MCF 10A (cell line): ENCODE measurements at regions not wholly inside any gene's neighbourhood (a gene's known extent, or its start where the extent isn't known, plus 50 kb on each side); places are given as distances from the start of the nearest gene placed in this dataset.

Source experiments
- BruUV-seq: library from RNA; stranded (reverse); fragments of 400-500 nt; replicated peaks from 2 replicates; lab custom pipeline; 2021; lab: Mats Ljungman, UMichigan
- CTCF ChIA-PET: fragments of 300-600 bp; sonication (Branson Sonifier 250); formaldehyde crosslinking; extraction: SDS; loops from one replicate; lab custom pipeline; 2021; ENCODE audit warnings: antibody characterized with exemption, inconsistent platforms; lab: Yijun Ruan, JAX
- POLR2A ChIA-PET: fragments of 300-600, 350-650 bp; sonication (Branson Sonifier 250); formaldehyde crosslinking; extraction: SDS; loops from one replicate; lab custom pipeline; 2020; ENCODE audit warnings: antibody characterized with exemption, inconsistent platforms; lab: Yijun Ruan, JAX
- DNase-seq: peaks from one replicate; pipeline ENCODE4 v3.0.0-alpha.2; 2018; ENCODE audit not compliant: unreplicated experiment
- H3K27ac Mint-ChIP-seq: one replicate; pipeline ENCODE4 v1.8.0; 2022; ENCODE audit warnings: mild to moderate bottlenecking, low read depth, mixed read lengths; ENCODE audit not compliant: unreplicated experiment
- H3K27me3 Mint-ChIP-seq: one replicate; pipeline ENCODE4 v1.8.0; 2022; ENCODE audit warnings: mixed read lengths; ENCODE audit not compliant: insufficient read depth, unreplicated experiment
- H3K36me3 Mint-ChIP-seq: one replicate; pipeline ENCODE4 v1.8.0; 2022; ENCODE audit warnings: mild to moderate bottlenecking, moderate library complexity, mixed read lengths; ENCODE audit not compliant: insufficient read depth, unreplicated experiment
- H3K4me1 Mint-ChIP-seq: one replicate; pipeline ENCODE4 v1.8.0; 2022; ENCODE audit warnings: mixed read lengths; ENCODE audit not compliant: insufficient read depth, unreplicated experiment
- H3K4me3 Mint-ChIP-seq: one replicate; pipeline ENCODE4 v1.8.0; 2022; ENCODE audit warnings: mild to moderate bottlenecking, moderate library complexity, mixed read lengths; ENCODE audit not compliant: unreplicated experiment
- H3K9me3 Mint-ChIP-seq: one replicate; pipeline ENCODE4 v1.8.0; 2022; ENCODE audit warnings: mixed read lengths; ENCODE audit not compliant: unreplicated experiment
- intact Hi-C: fragments of 100-400 bp; cut with micrococcal nuclease; formaldehyde crosslinking; loops from 2 replicates; pipeline ENCODE4 v1.14.1; 2022
- TF ChIP-seq, protein P1 (sequence below): fragments of 200-600 bp; IDR thresholded peaks from one replicate; pipeline ENCODE4 v1.8.0; 2022; ENCODE audit warnings: antibody characterized with exemption, mild to moderate bottlenecking; ENCODE audit not compliant: unreplicated experiment

DNA sequence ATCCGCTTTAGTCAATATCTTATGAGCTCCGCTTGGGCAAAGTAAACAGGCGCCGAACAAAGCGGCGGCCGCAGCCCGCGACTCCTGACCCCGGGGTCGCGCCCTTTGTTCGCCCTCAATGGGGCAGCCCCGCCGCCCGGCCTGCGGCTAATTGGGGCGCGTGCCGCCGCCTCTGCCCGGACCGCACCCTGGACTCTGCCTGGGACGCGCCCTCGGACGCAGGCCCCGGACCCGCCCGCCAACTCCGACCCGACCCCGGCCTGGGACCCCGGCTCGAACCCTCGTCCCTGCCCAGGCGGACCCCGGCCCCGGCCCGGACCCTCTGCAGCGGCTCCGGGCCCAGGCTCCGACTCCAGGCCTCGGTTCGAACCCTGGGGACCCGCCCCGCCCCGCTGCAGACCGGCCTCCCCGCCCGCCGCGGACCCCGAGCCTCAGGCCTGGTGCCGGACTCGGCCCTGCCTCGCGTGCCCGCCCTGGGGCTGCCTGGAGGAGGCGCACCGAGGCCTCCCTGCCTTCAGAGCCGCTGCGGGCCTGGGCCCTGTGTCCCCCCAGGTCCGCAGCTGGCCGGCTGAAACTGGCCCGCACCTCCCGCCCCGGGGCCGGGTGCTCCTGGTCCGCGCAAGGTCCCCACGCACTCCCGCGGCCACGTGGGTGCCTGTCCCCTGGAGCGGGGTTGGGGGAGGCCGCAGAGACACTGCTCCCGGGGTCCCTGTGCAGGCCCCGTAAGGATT lies 84.7 kb upstream of the WNT7B start:
- TF ChIP-seq, protein P1, sequence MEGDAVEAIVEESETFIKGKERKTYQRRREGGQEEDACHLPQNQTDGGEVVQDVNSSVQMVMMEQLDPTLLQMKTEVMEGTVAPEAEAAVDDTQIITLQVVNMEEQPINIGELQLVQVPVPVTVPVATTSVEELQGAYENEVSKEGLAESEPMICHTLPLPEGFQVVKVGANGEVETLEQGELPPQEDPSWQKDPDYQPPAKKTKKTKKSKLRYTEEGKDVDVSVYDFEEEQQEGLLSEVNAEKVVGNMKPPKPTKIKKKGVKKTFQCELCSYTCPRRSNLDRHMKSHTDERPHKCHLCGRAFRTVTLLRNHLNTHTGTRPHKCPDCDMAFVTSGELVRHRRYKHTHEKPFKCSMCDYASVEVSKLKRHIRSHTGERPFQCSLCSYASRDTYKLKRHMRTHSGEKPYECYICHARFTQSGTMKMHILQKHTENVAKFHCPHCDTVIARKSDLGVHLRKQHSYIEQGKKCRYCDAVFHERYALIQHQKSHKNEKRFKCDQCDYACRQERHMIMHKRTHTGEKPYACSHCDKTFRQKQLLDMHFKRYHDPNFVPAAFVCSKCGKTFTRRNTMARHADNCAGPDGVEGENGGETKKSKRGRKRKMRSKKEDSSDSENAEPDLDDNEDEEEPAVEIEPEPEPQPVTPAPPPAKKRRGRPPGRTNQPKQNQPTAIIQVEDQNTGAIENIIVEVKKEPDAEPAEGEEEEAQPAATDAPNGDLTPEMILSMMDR = no peak
- POLR2A ChIA-PET = interaction anchor here (0.8 to 25.5 kb wide), 9 partner anchors 5 to 49 kb away, joined by 4 to 1278 read pairs (median 160); no protein-coding TSS in a partner anchor
- H3K4me3 Mint-ChIP-seq = peak overlapping the region; percentile 65
- intact Hi-C loops = loop anchor here (1.0 kb wide), 1 partner anchor 27 kb away; no protein-coding TSS in a partner anchor
- peaks cover 32% of the 10 kb centered on the region for H3K36me3 Mint-ChIP-seq
- CTCF ChIA-PET = interaction anchor here (0.8 to 3.5 kb wide), 5 partner anchors 12 to 55 kb away, joined by 4 to 16 read pairs (median 4); no protein-coding TSS in a partner anchor
- no peaks in the 10 kb centered on the region for H3K27me3 Mint-ChIP-seq
- no peaks in the 10 kb centered on the region for H3K9me3 Mint-ChIP-seq
- no TSS peak for BruUV-seq
- H3K27ac Mint-ChIP-seq = peak overlapping the region; percentile 100
- DNase-seq = peak; percentile 39
- peaks cover 53% of the 10 kb centered on the region for H3K4me1 Mint-ChIP-seq

DNA sequence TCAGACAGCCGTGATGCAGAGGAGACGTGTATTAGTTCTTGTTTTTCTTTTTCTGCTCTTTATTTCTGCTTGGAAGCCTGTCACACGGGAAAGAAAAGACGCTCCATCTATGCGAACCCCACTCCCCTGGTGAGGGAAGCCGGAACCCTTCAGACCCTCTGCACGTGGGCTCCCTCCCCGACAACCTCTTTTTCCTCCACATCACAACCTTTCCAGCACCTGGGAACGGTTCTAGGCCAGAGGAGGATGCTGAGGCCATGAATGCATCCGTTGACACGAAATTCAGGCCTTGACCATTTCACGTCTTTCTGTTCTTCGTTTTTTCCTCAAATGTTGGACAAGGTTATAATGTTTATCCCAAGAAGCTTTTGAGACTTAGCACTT lies 85.3 kb upstream of the WNT7B start:
- no peaks in the 10 kb centered on the region for H3K27me3 Mint-ChIP-seq
- intact Hi-C loops = no loop called here

DNA sequence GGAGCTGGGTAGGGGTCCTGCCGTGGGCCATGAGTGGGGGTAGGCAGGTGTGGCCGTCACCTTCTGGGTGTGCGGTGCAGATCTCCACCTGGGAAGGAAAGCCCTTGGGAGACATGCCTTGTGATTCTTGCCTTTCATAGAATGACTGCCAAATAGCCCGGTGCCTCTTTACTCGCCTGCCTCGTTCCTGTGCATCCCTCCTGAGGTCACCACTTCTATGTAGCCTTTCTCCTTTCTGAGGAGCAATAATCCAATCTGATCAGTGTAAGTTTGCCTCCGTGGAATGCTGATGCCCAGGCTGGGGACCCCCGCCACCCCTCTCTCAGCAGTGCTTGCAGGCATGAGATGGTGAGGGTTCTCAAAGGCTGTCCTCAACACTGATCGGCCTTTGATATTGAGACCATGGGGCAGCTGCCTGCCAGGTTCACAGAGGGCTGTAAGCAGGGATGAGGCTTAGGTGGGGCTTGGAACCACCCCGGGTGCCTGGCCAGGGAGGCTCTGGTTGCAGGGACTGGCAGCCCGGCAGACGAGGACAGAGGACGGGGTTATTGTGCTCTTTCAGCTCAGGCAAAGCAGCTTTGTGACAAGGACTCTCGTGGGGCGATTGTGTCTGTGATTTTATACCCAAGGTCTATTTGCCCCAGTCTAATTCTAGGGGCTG lies 86.1 kb upstream of the WNT7B start:
- Mint-ChIP-seq H3K4me1 (peaks cover 57% of the 10 kb centered on the region), H3K27ac (peak overlapping the region; percentile 100), H3K9me3 (no peaks in the 10 kb centered on the region), H3K36me3 (peaks cover 30% of the 10 kb centered on the region), H3K27me3 (no peaks in the 10 kb centered on the region), H3K4me3 (peak overlapping the region; percentile 74)
- DNase-seq = peak; percentile 26
- POLR2A ChIA-PET = interaction anchor here (0.6 to 25.5 kb wide), 8 partner anchors 7 to 900 kb away, joined by 3 to 1278 read pairs (median 276); partner anchors contain the start of gene NUP50
- BruUV-seq = no TSS peak
- intact Hi-C loops = no loop called here
- CTCF ChIA-PET = interaction anchor here (0.6 to 3.5 kb wide), 7 partner anchors 10 to 57 kb away, joined by 3 to 16 read pairs (median 4); no protein-coding TSS in a partner anchor
- TF ChIP-seq, protein P1 = no peak

More for the DNA sequence above, 85.3 kb upstream of the WNT7B start:
- Mint-ChIP-seq H3K4me3 (peak overlapping the region; percentile 65), H3K9me3 (no peaks in the 10 kb centered on the region), H3K27ac (peak overlapping the region; percentile 100), H3K4me1 (peaks cover 56% of the 10 kb centered on the region), H3K36me3 (peaks cover 35% of the 10 kb centered on the region)
- no TSS peak for BruUV-seq
- TF ChIP-seq, protein P1 = no peak
- POLR2A ChIA-PET = interaction anchor here (4.2 to 25.5 kb wide), 6 partner anchors 6 to 50 kb away, joined by 35 to 1278 read pairs (median 494); no protein-coding TSS in a partner anchor
- CTCF ChIA-PET = interaction anchor here (0.6 to 3.5 kb wide), 3 partner anchors 11 to 19 kb away, joined by 3 to 16 read pairs (median 3); no protein-coding TSS in a partner anchor
- DNase-seq = peak; percentile 42

DNA sequence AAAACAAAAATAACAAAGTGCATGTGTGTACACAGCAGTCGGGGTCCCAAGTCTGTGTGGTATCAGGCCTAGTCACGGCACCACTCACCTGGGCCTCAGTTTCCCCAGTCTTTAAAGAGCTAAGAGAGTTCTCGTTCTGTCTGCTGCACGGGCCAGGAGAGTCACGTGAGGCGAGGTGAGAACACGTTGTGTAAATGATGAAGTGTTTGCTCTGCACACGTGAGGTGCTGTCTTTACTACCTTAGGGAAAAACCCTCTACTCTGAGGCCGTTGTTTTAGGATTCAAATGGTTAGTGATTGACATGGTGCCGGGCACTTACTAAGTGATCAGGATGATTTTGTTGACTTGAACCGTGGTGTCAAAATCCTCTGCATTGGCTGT lies 86.5 kb upstream of the PPARA start:
- TF ChIP-seq, protein P1 = no peak
- Mint-ChIP-seq H3K36me3 (peaks cover 23% of the 10 kb centered on the region), H3K27ac (peak overlapping the region; percentile 100), H3K4me1 (peaks cover 56% of the 10 kb centered on the region), H3K9me3 (no peaks in the 10 kb centered on the region), H3K4me3 (peak overlapping the region; percentile 74), H3K27me3 (no peaks in the 10 kb centered on the region)
- POLR2A ChIA-PET = interaction anchor here (0.6 to 25.5 kb wide), 8 partner anchors 8 to 900 kb away, joined by 3 to 1278 read pairs (median 276); partner anchors contain the start of gene NUP50
- no TSS peak for BruUV-seq
- peak; percentile 71 for DNase-seq
- intact Hi-C loops = no loop called here
- CTCF ChIA-PET = interaction anchor here (0.6 to 3.5 kb wide), 6 partner anchors 9 to 58 kb away, joined by 3 to 16 read pairs (median 4); no protein-coding TSS in a partner anchor
